GM23248 (cell line): ENCODE measurements at regions not wholly inside any gene's neighbourhood (a gene's known extent, or its start where the extent isn't known, plus 50 kb on each side); places are given as distances from the start of the nearest gene placed in this dataset.
A peak's percentile ranks its signal among the peaks of the same experiment; 100 is the strongest.

ENCODE experiments used
- DNase-seq: peaks from one replicate; pipeline ENCODE4 v3.0.0-alpha.2; 2015
- H2AFZ ChIP-seq: fragments of 200-600 bp; sonication (generic); 2 replicates; pipeline ENCODE4 v1.6.1; 2016; ENCODE audit warnings: antibody characterized with exemption
- H3F3A ChIP-seq: fragments of 200-600 bp; sonication (generic); 2 replicates; pipeline ENCODE4 v1.6.1; 2016; ENCODE audit warnings: mild to moderate bottlenecking, antibody characterized with exemption, mixed run types; ENCODE audit not compliant: insufficient read depth
- H3K27ac ChIP-seq: fragments of 200-600 bp; sonication (generic); 2 replicates; pipeline ENCODE4 v1.5.1; 2016; ENCODE audit warnings: mild to moderate bottlenecking
- H3K27me3 ChIP-seq: fragments of 200-600 bp; sonication (generic); replicated peaks from 2 replicates; pipeline ENCODE4 v1.6.1; 2016; ENCODE audit warnings: mild to moderate bottlenecking; ENCODE audit not compliant: insufficient read depth
- H3K36me3 ChIP-seq: fragments of 200-600 bp; sonication (generic); 2 replicates; pipeline ENCODE4 v1.6.1; 2016; ENCODE audit warnings: low read depth, mild to moderate bottlenecking
- H3K4me1 ChIP-seq: fragments of 200-600 bp; sonication (generic); 2 replicates; pipeline ENCODE4 v1.6.1; 2016; ENCODE audit warnings: mild to moderate bottlenecking; ENCODE audit not compliant: insufficient read depth
- H3K4me2 ChIP-seq: fragments of 200-600 bp; sonication (generic); one replicate; pipeline ENCODE4 v1.6.1; 2016; ENCODE audit warnings: mild to moderate bottlenecking; ENCODE audit not compliant: unreplicated experiment
- H3K4me3 ChIP-seq: fragments of 200-600 bp; sonication (generic); 2 replicates; pipeline ENCODE4 v1.5.1; 2016; ENCODE audit warnings: mild to moderate bottlenecking
- H3K79me2 ChIP-seq: fragments of 200-600 bp; sonication (generic); 2 replicates; pipeline ENCODE4 v1.6.1; 2016; ENCODE audit warnings: mild to moderate bottlenecking; ENCODE audit not compliant: insufficient read depth
- H3K9ac ChIP-seq: fragments of 200-600 bp; sonication (generic); 2 replicates; pipeline ENCODE4 v1.6.1; 2016; ENCODE audit warnings: mild to moderate bottlenecking
- H3K9me2 ChIP-seq: fragments of 200-600 bp; sonication (generic); 2 replicates; pipeline ENCODE4 v1.6.1; 2016; ENCODE audit warnings: mixed run types, mild to moderate bottlenecking, moderate library complexity; ENCODE audit not compliant: insufficient read depth
- H3K9me3 ChIP-seq: fragments of 200-600 bp; sonication (generic); one replicate; pipeline ENCODE4 v1.6.1; 2017; ENCODE audit warnings: low read depth
- H4K20me1 ChIP-seq: fragments of 200-600 bp; sonication (generic); 2 replicates; pipeline ENCODE4 v1.6.0; 2016; ENCODE audit not compliant: insufficient read depth
- EZH2 ChIP-seq: fragments of 200-600 bp; sonication (generic); IDR thresholded peaks from 2 replicates; pipeline ENCODE4 v1.6.1; 2018; ENCODE audit warnings: antibody characterized with exemption, mild to moderate bottlenecking; ENCODE audit not compliant: insufficient read depth, poor library complexity, severe bottlenecking
- EZH2phosphoT487 ChIP-seq: fragments of 200-600 bp; sonication (generic); IDR thresholded peaks from 2 replicates; pipeline ENCODE4 v1.6.1; 2018; ENCODE audit warnings: antibody characterized with exemption, moderate library complexity, mild to moderate bottlenecking, low read depth; ENCODE audit not compliant: insufficient read depth
- WGBS, 2 experiments: methylation state at CpG; one replicate each; pipeline ENCODE4 v1.1.6; 2015 to 2017; ENCODE audit warnings: low lambda C conversion rate in 2 of 2, low coverage in 1 of 2; ENCODE audit errors: missing lambda C conversion rate in 2 of 2; 5-methylcytosine and 5-hydroxymethylcytosine counted together
- in situ Hi-C: fragments of 300-500 bp; cut with MboI; formaldehyde crosslinking; loops from 2 replicates; pipeline ENCODE4 v1.15.0; 2020

GRCh38 chr7:112995059-112995824, 91.4 kb downstream of the GPR85 start:
- peak overlapping the region; percentile 63 for H3K4me3 ChIP-seq
- 1 to 6% methylated on average over 3 of the region's 3 CpGs for WGBS, 2 experiments

GRCh38 chr7:112994656-112995055, 92.0 kb downstream of the GPR85 start:
- H3K4me2 ChIP-seq: peak overlapping the region; percentile 88
- H3K4me3 ChIP-seq: peak overlapping the region; percentile 63
- H3K27me3 ChIP-seq: no peaks in the 10 kb centered on the region
- H3K4me1 ChIP-seq: peaks cover 44% of the 10 kb centered on the region
- H3K9me2 ChIP-seq: no peaks in the 10 kb centered on the region
- H3K9ac ChIP-seq: peak overlapping the region; percentile 69
- TF ChIP-seq EZH2 (no peak), EZH2phosphoT487 (no peak)
- H3K9me3 ChIP-seq: no peaks in the 10 kb centered on the region
- H3F3A ChIP-seq: peaks cover 45% of the 10 kb centered on the region
- no peak overlapping the region for H2AFZ ChIP-seq
- 17 to 21% methylated on average over 3 of the region's 3 CpGs for WGBS, 2 experiments
- in situ Hi-C loops: no loop called here
- H3K27ac ChIP-seq: peak overlapping the region; percentile 93
- H3K79me2 ChIP-seq: peaks cover 23% of the 10 kb centered on the region
- no peaks in the 10 kb centered on the region for H4K20me1 ChIP-seq
- peak; percentile 85 for DNase-seq
- no peaks in the 10 kb centered on the region for H3K36me3 ChIP-seq

More at GRCh38 chr7:112995059-112995824, 91.4 kb downstream of the GPR85 start:
- no peaks in the 10 kb centered on the region for H3K36me3 ChIP-seq
- TF ChIP-seq EZH2phosphoT487: 0 out of 2 replicates have a peak, but pooled peaks have one; percentile 43
- TF ChIP-seq EZH2: no peak
- H3K4me2 ChIP-seq: peak overlapping the region; percentile 88
- no peaks in the 10 kb centered on the region for H4K20me1 ChIP-seq
- peak overlapping the region; percentile 73 for H2AFZ ChIP-seq
- H3K27ac ChIP-seq: peak overlapping the region; percentile 93
- no peaks in the 10 kb centered on the region for H3K9me3 ChIP-seq
- H3K4me1 ChIP-seq: peaks cover 43% of the 10 kb centered on the region
- peak; percentile 95 for DNase-seq
- H3K27me3 ChIP-seq: no peaks in the 10 kb centered on the region
- in situ Hi-C loops: no loop called here
- peaks cover 45% of the 10 kb centered on the region for H3F3A ChIP-seq
- H3K79me2 ChIP-seq: peaks cover 23% of the 10 kb centered on the region
- peak overlapping the region; percentile 69 for H3K9ac ChIP-seq
- H3K9me2 ChIP-seq: no peaks in the 10 kb centered on the region

GRCh38 chr7:112990624-112991023, 96.0 kb downstream of the GPR85 start:
- H3K36me3 ChIP-seq: no peaks in the 10 kb centered on the region
- H3F3A ChIP-seq: peaks cover 58% of the 10 kb centered on the region
- in situ Hi-C loops: no loop called here
- peaks cover 70% of the 10 kb centered on the region for H3K4me1 ChIP-seq
- peak overlapping the region; percentile 26; the same call in 1 of the 2 replicates for H2AFZ ChIP-seq
- H3K9ac ChIP-seq: no peak overlapping the region
- no peaks in the 10 kb centered on the region for H3K9me2 ChIP-seq
- peaks cover 23% of the 10 kb centered on the region for H3K79me2 ChIP-seq
- TF ChIP-seq EZH2phosphoT487 (no peak), EZH2 (no peak)
- H3K4me3 ChIP-seq: no peak overlapping the region
- DNase-seq: peak; percentile 68
- H4K20me1 ChIP-seq: no peaks in the 10 kb centered on the region
- H3K4me2 ChIP-seq: peak overlapping the region; percentile 8
- 27 to 43% methylated on average over 2 of the region's 2 CpGs for WGBS, 2 experiments
- peak overlapping the region; percentile 6; the same call in 1 of the 2 replicates for H3K27ac ChIP-seq
- H3K27me3 ChIP-seq: no peaks in the 10 kb centered on the region
- no peaks in the 10 kb centered on the region for H3K9me3 ChIP-seq

- no peak for DNase-seq
- Histone ChIP-seq H4K20me1 (no peaks in the 10 kb centered on the region), H3K27ac (no peak overlapping the region), H3F3A (peaks cover 55% of the 10 kb centered on the region), H3K4me1 (peaks cover 73% of the 10 kb centered on the region), H2AFZ (no peak overlapping the region), H3K9me3 (no peaks in the 10 kb centered on the region), H3K4me2 (no peak overlapping the region), H3K79me2 (peaks cover 23% of the 10 kb centered on the region), H3K9me2 (no peaks in the 10 kb centered on the region), H3K4me3 (no peak overlapping the region), H3K36me3 (no peaks in the 10 kb centered on the region), H3K27me3 (no peaks in the 10 kb centered on the region), H3K9ac (no peak overlapping the region)
- in situ Hi-C loops: no loop called here
- TF ChIP-seq EZH2 (no peak), EZH2phosphoT487 (no peak)
Observed at GRCh38 chr7:112989531-112989930, 97.1 kb downstream of the GPR85 start.
